Activated CD4-positive, alpha-beta T cell treated with anti-CD3 and anti-CD28 coated beads, Interleukin-2, amount 50 U/mL, for 4 hours (primary cell): ENCODE measurements at regions not wholly inside any gene's neighbourhood (a gene's known extent, or its start where the extent isn't known, plus 50 kb on each side); places are given as distances from the start of the nearest gene placed in this dataset.

Experiments used
- DNase-seq, 2 experiments: peaks; one replicate each; pipeline ENCODE4 v3.0.0-alpha.2; 2020

GRCh38 chr2:238655974-238656722, 191.7 kb upstream of the TWIST2 start:
- no peak for DNase-seq

GRCh38 chr2:238657132-238658053, 190.5 kb upstream of the TWIST2 start:
- DNase-seq, result no peak

GRCh38 chr2:238658054-238658407, 189.9 kb upstream of the TWIST2 start:
- no peak for DNase-seq

- no peak for DNase-seq
Observed at GRCh38 chr2:238658820-238659219, 189.1 kb upstream of the TWIST2 start.

- no peak for DNase-seq
Observed at GRCh38 chr2:238659231-238659630, 188.7 kb upstream of the TWIST2 start.

GRCh38 chr2:238663586-238663985, 184.3 kb upstream of the TWIST2 start:
- no peak for DNase-seq

- no peak for DNase-seq
Observed at GRCh38 chr2:238665919-238666318, 182.0 kb upstream of the TWIST2 start.

- no peak for DNase-seq
Observed at GRCh38 chr2:238666543-238666942, 181.3 kb upstream of the TWIST2 start.

GRCh38 chr2:238667008-238667407, 180.9 kb upstream of the TWIST2 start:
- no peak for DNase-seq

- DNase-seq, result no peak
Observed at GRCh38 chr2:238667639-238668038, 180.2 kb upstream of the TWIST2 start.

GRCh38 chr2:238668426-238668825, 179.5 kb upstream of the TWIST2 start:
- DNase-seq, result no peak

- no peak for DNase-seq
Observed at GRCh38 chr2:238669046-238669445, 178.8 kb upstream of the TWIST2 start.

- DNase-seq, result no peak
Observed at GRCh38 chr2:238669581-238670080, 178.3 kb upstream of the TWIST2 start.

GRCh38 chr2:238670111-238670585, 177.7 kb upstream of the TWIST2 start:
- DNase-seq, result no peak

GRCh38 chr2:238682536-238682935, 165.3 kb upstream of the TWIST2 start:
- no peak for DNase-seq

GRCh38 chr2:238684362-238685326, 163.2 kb upstream of the TWIST2 start:
- no peak for DNase-seq

- DNase-seq, result no peak
Observed at GRCh38 chr2:238685327-238685709, 162.6 kb upstream of the TWIST2 start.

GRCh38 chr2:238685713-238686112, 162.2 kb upstream of the TWIST2 start:
- no peak for DNase-seq

- DNase-seq, result no peak
Observed at GRCh38 chr2:238686223-238686622, 161.7 kb upstream of the TWIST2 start.

GRCh38 chr2:238688193-238689153, 159.4 kb upstream of the TWIST2 start:
- DNase-seq, result no peak

- DNase-seq, result no peak
Observed at GRCh38 chr2:238689331-238689730, 158.6 kb upstream of the TWIST2 start.
